WERI-Rb-1 (cell line): ENCODE measurements at regions not wholly inside any gene's neighbourhood (a gene's known extent, or its start where the extent isn't known, plus 50 kb on each side); places are given as distances from the start of the nearest gene placed in this dataset.

Source experiments
- DNase-seq: peaks from one replicate; pipeline ENCODE4 v3.0.0-alpha.2; 2020
- H3K27ac ChIP-seq: fragments of 250-450 bp; sonication (Bioruptor Pico); 2 replicates; pipeline ENCODE4 v1.5.1; 2020; ENCODE audit warnings: mild to moderate bottlenecking, moderate library complexity
- H3K27me3 ChIP-seq: fragments of 250-450 bp; sonication (Bioruptor Pico); 2 replicates; pipeline ENCODE4 v1.5.1; 2021; ENCODE audit warnings: mild to moderate bottlenecking, low read depth, moderate library complexity; ENCODE audit not compliant: insufficient read depth, severe bottlenecking
- H3K36me3 ChIP-seq: fragments of 250-450 bp; sonication (Bioruptor Pico); 2 replicates; pipeline ENCODE4 v1.5.1; 2020; ENCODE audit warnings: mild to moderate bottlenecking, moderate library complexity
- H3K4me3 ChIP-seq: 2 replicates; pipeline ENCODE4 v1.5.1; 2011; ENCODE audit warnings: low read depth, mild to moderate bottlenecking, control low read depth, low read length
- H3K9me3 ChIP-seq: fragments of 250-450 bp; sonication (Bioruptor Pico); 2 replicates; pipeline ENCODE4 v1.5.1; 2021; ENCODE audit warnings: mild to moderate bottlenecking, moderate library complexity; ENCODE audit not compliant: severe bottlenecking
- CTCF ChIP-seq: IDR thresholded peaks from 2 replicates; pipeline ENCODE4 v1.5.1; 2011; ENCODE audit warnings: low read depth, mild to moderate bottlenecking, control low read depth, inconsistent platforms, low read length

- Histone ChIP-seq H3K36me3 (no peaks in the 10 kb centered on the region), H3K9me3 (no peaks in the 10 kb centered on the region), H3K27ac (no peak overlapping the region), H3K4me3 (no peak overlapping the region), H3K27me3 (no peaks in the 10 kb centered on the region)
- DNase-seq: no peak
- TF ChIP-seq CTCF: no peak
Observed at GRCh38 chr17:70702683-70703255, 533.4 kb downstream of the KCNJ2 start.

- TF ChIP-seq CTCF: no peak
- Histone ChIP-seq H3K27ac (no peak overlapping the region), H3K9me3 (no peaks in the 10 kb centered on the region), H3K27me3 (no peaks in the 10 kb centered on the region), H3K4me3 (no peak overlapping the region), H3K36me3 (no peaks in the 10 kb centered on the region)
- DNase-seq: no peak
Observed at GRCh38 chr17:70709596-70709995, 540.3 kb downstream of the KCNJ2 start.

- Histone ChIP-seq H3K27me3 (no peaks in the 10 kb centered on the region), H3K4me3 (no peak overlapping the region), H3K27ac (no peak overlapping the region), H3K36me3 (no peaks in the 10 kb centered on the region), H3K9me3 (no peaks in the 10 kb centered on the region)
- TF ChIP-seq CTCF: no peak
- DNase-seq: no peak
Observed at GRCh38 chr17:70713694-70714093, 544.4 kb downstream of the KCNJ2 start.

- Histone ChIP-seq H3K27ac (no peak overlapping the region), H3K27me3 (no peaks in the 10 kb centered on the region), H3K4me3 (no peak overlapping the region), H3K36me3 (no peaks in the 10 kb centered on the region), H3K9me3 (no peaks in the 10 kb centered on the region)
- TF ChIP-seq CTCF: no peak
- no peak for DNase-seq
Observed at GRCh38 chr17:70716551-70716950, 547.2 kb downstream of the KCNJ2 start.

- H3K36me3 ChIP-seq: no peaks in the 10 kb centered on the region
- TF ChIP-seq CTCF: no peak
- H3K27me3 ChIP-seq: no peaks in the 10 kb centered on the region
- DNase-seq: no peak
- no peak overlapping the region for H3K27ac ChIP-seq
- H3K9me3 ChIP-seq: no peaks in the 10 kb centered on the region
- no peak overlapping the region for H3K4me3 ChIP-seq
Observed at GRCh38 chr17:70717042-70717441, 547.7 kb downstream of the KCNJ2 start.

- no peaks in the 10 kb centered on the region for H3K9me3 ChIP-seq
- H3K36me3 ChIP-seq: no peaks in the 10 kb centered on the region
- no peak overlapping the region for H3K4me3 ChIP-seq
- H3K27me3 ChIP-seq: no peaks in the 10 kb centered on the region
- DNase-seq: no peak
- no peak overlapping the region for H3K27ac ChIP-seq
- no peak for TF ChIP-seq CTCF
Observed at GRCh38 chr17:70736375-70736957, 567.1 kb downstream of the KCNJ2 start.
